HG03432 (cell line): ENCODE measurements at regions not wholly inside any gene's neighbourhood (a gene's known extent, or its start where the extent isn't known, plus 50 kb on each side); places are given as distances from the start of the nearest gene placed in this dataset.
"Not testable (repeated sequence)": the region's sequence is repeated elsewhere in the genome, so short reads cannot be mapped to it uniquely, and the experiment has no call there.

ENCODE experiments used
- ATAC-seq: cut with Tn5 transposase; IDR thresholded peaks from one replicate; pipeline ENCODE4 v1.9.1; 2021; ENCODE audit warnings: mild to moderate bottlenecking, moderate library complexity; ENCODE audit not compliant: unreplicated experiment

GRCh38 chr11:107276077-107276476 lies 181.5 kb downstream of the CWF19L2 start:
- no peak for ATAC-seq

- ATAC-seq: no peak
These were observed 182.0 kb downstream of the CWF19L2 start for GRCh38 chr11:107275632-107276031.

GRCh38 chr11:107274138-107274537 lies 183.5 kb downstream of the CWF19L2 start:
- no peak for ATAC-seq

GRCh38 chr11:107272561-107272960 lies 185.1 kb downstream of the CWF19L2 start:
- no peak for ATAC-seq

- no peak for ATAC-seq
These were observed 186.2 kb downstream of the CWF19L2 start for GRCh38 chr11:107271425-107271824.

- no peak for ATAC-seq
These were observed 188.6 kb downstream of the CWF19L2 start for GRCh38 chr11:107268977-107269376.

- no peak for ATAC-seq
These were observed 191.2 kb downstream of the CWF19L2 start for GRCh38 chr11:107266455-107266854.

GRCh38 chr11:107265591-107266121 lies 192.0 kb downstream of the CWF19L2 start:
- ATAC-seq: no peak

GRCh38 chr11:107263844-107264563 lies 193.6 kb downstream of the CWF19L2 start:
- ATAC-seq: no peak

- no peak for ATAC-seq
These were observed 197.8 kb downstream of the CWF19L2 start for GRCh38 chr11:107259811-107260221.

- ATAC-seq: no peak
These were observed 199.9 kb downstream of the CWF19L2 start for GRCh38 chr11:107257710-107258109.

- ATAC-seq: not testable (repeated sequence)
These were observed 204.0 kb downstream of the CWF19L2 start for GRCh38 chr11:107253661-107254060.

GRCh38 chr11:107252429-107253161 lies 205.0 kb downstream of the CWF19L2 start:
- ATAC-seq: peak; percentile 74

- ATAC-seq: no peak
These were observed 206.3 kb downstream of the CWF19L2 start for GRCh38 chr11:107251298-107251697.

GRCh38 chr11:107250017-107250416 lies 207.6 kb downstream of the CWF19L2 start:
- no peak for ATAC-seq

- ATAC-seq: no peak
These were observed 208.6 kb downstream of the CWF19L2 start for GRCh38 chr11:107249054-107249453.

GRCh38 chr11:107247167-107247861 lies 210.3 kb downstream of the CWF19L2 start:
- ATAC-seq: no peak

GRCh38 chr11:107243929-107244328 lies 213.7 kb downstream of the CWF19L2 start:
- ATAC-seq: no peak

- ATAC-seq: no peak
These were observed 214.2 kb upstream of the GUCY1A2 start for GRCh38 chr11:107232451-107232850.

- ATAC-seq: no peak
These were observed 206.6 kb upstream of the GUCY1A2 start for GRCh38 chr11:107224836-107225235.

- no peak for ATAC-seq
These were observed 204.7 kb upstream of the GUCY1A2 start for GRCh38 chr11:107222916-107223460.
